HFF-Myc (cell line): ENCODE measurements at regions not wholly inside any gene's neighbourhood (a gene's known extent, or its start where the extent isn't known, plus 50 kb on each side); places are given as distances from the start of the nearest gene placed in this dataset.

Experiments
- DNase-seq: peaks from one replicate; pipeline ENCODE4 v3.0.0-alpha.2; 2011; ENCODE audit warnings: low read depth; ENCODE audit errors: extremely low read depth
- H3K4me3 ChIP-seq: replicated peaks from 2 replicates; pipeline ENCODE4 v1.5.1; 2011; ENCODE audit warnings: low read depth, mild to moderate bottlenecking, control low read depth, low read length
- CTCF ChIP-seq: IDR thresholded peaks from 2 replicates; pipeline ENCODE4 v1.5.1; 2012; ENCODE audit warnings: mild to moderate bottlenecking, low read depth, low read length, control low read depth; ENCODE audit errors: missing control alignments

- no peak for DNase-seq
- H3K4me3 ChIP-seq, result no peak overlapping the region
- TF ChIP-seq CTCF, result no peak
Observed at GRCh38 chr9:30713243-30713642, 1671.2 kb upstream of the ACO1 start.

DNA sequence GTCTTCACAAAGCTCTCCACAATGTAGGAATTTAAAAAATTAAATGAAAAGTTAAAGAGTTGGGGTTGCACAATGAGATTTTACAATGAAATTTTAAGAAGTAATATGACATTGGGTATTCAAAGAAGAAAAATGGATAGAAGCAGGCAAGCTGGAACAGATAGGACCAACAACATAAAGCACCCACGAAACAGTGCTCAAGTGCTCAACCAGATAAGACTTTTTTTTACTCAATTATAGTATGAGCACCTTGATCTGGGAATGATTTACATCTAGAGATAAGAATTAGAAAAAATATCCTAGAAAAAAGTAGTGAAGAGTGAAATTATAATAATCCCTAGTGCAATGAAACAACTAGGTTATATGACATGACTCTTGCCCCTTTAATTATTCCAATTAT lies 1670.1 kb upstream of the ACO1 start:
- no peak for DNase-seq
- no peak for TF ChIP-seq CTCF
- no peak overlapping the region for H3K4me3 ChIP-seq

- no peak for DNase-seq
- TF ChIP-seq CTCF, result no peak
- H3K4me3 ChIP-seq, result no peak overlapping the region
Observed at GRCh38 chr9:30718483-30718882, 1666.0 kb upstream of the ACO1 start.

GRCh38 chr9:30722065-30722464 lies 1662.4 kb upstream of the ACO1 start:
- no peak for DNase-seq
- no peak overlapping the region for H3K4me3 ChIP-seq
- TF ChIP-seq CTCF, result no peak

- DNase-seq, result no peak
- no peak overlapping the region for H3K4me3 ChIP-seq
- no peak for TF ChIP-seq CTCF
Observed at GRCh38 chr9:30723656-30724055, 1660.8 kb upstream of the ACO1 start.

- no peak for DNase-seq
- H3K4me3 ChIP-seq, result no peak overlapping the region
- TF ChIP-seq CTCF, result no peak
Observed at GRCh38 chr9:30732060-30732459, 1652.4 kb upstream of the ACO1 start.

DNA sequence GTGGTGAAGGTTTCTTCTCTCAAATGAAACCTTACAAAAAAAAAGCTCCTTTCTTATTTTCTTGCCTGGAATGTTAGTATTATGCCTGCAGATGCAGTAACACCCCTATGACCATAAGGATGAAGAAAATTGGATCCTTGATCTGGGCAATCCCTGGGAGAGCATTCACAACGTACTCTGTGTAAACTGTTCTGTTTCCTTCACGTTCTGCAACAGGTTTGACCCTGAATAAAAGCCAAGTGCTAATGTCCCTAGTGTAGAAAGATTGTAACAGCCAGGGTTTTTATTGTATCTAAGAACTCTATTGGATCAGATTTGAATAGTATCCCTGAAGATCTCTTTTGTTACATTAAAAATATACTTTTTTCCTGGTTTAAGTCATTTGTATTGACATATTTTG lies 1639.6 kb upstream of the ACO1 start:
- no peak for DNase-seq
- no peak for TF ChIP-seq CTCF
- no peak overlapping the region for H3K4me3 ChIP-seq
